Progenitor cell of endocrine pancreas (in vitro differentiated cells): ENCODE measurements at regions not wholly inside any gene's neighbourhood (a gene's known extent, or its start where the extent isn't known, plus 50 kb on each side); places are given as distances from the start of the nearest gene placed in this dataset.
"Not testable (repeated sequence)": the region's sequence is repeated elsewhere in the genome, so short reads cannot be mapped to it uniquely, and the experiment has no call there.

ENCODE experiments used
- DNase-seq: peaks from one replicate; pipeline ENCODE4 v3.0.0; 2021; ENCODE audit warnings: low spot score; ENCODE audit not compliant: unreplicated experiment
- H3K27ac Mint-ChIP-seq: 2 replicates; pipeline ENCODE4 v1.8.0; 2021; ENCODE audit warnings: mild to moderate bottlenecking, moderate library complexity, mixed read lengths
- H3K27me3 Mint-ChIP-seq: 2 replicates; pipeline ENCODE4 v1.8.0; 2021; ENCODE audit warnings: mixed read lengths
- H3K36me3 Mint-ChIP-seq: 2 replicates; pipeline ENCODE4 v1.8.0; 2022; ENCODE audit warnings: mixed read lengths; ENCODE audit not compliant: insufficient read depth
- H3K4me1 Mint-ChIP-seq: 2 replicates; pipeline ENCODE4 v1.8.0; 2021; ENCODE audit warnings: low read depth, mixed read lengths
- H3K4me3 Mint-ChIP-seq: 2 replicates; pipeline ENCODE4 v1.8.0; 2021; ENCODE audit warnings: low read depth, mild to moderate bottlenecking, moderate library complexity, mixed read lengths
- H3K9me3 Mint-ChIP-seq: 2 replicates; pipeline ENCODE4 v1.8.0; 2021; ENCODE audit warnings: low read depth, mixed read lengths
- TF ChIP-seq, protein P1 (sequence below): fragments of 200-600 bp; sonication (generic); IDR thresholded peaks from one replicate; pipeline ENCODE4 v1.5.0; 2021; ENCODE audit warnings: antibody characterized with exemption, mild to moderate bottlenecking; ENCODE audit not compliant: unreplicated experiment

DNA sequence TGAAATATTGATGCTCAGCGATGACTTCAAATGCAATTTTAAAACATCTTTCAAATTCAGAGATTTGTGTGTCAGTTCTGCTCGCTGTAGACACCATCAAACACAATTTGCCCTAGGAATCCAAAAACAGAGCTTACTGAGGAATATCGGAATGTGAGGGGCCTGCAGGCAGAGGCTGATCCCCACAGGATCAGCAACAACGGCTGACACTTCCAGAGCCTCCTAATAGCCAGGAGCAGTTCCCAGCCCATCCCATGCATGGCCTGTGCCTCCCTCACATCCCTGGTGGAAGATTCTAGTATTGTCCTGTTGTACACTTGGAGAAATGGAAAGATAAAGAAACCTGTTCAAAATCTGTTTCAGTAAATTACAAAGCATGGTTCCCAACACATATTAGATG lies 129.7 kb upstream of the VWC2 start:
- DNase-seq, result no peak

DNA sequence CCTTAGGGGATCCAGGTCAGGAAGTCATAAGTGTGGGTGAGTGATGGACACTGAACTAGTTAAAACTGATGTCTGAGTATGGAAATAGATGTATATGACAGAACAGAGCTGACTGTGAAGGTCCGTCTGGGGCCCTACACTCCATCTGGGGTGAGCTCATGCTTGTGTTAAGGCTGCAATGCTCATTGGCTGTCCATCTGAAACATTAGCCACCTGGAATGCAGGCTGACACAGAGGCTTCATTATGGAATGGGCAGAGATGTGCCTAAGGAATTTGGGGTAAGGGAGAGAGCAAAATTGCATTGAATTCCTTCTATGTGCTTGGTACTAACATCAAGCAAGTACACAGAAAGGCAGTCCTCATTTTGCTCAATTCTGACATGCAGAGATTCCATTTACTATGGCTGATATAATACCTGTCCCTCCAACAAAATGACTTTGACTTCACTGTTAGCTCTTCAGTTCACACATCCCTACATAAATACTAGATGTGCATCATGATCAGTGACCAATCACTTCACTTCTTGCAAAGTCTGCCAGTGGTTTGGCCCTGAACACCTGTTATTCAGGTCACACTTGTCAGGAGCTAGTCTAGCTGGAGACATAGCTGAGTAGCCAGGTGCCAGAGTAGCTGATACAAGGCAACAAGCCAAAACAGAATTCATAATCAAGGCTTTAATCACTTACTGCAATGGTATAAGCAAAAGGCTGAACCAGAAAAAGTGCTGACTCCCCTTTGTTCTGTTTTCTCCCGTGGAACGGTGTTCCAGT lies 128.9 kb upstream of the VWC2 start:
- no peak for DNase-seq
- H3K9me3 Mint-ChIP-seq, result no peaks in the 10 kb centered on the region
- TF ChIP-seq, protein P1, sequence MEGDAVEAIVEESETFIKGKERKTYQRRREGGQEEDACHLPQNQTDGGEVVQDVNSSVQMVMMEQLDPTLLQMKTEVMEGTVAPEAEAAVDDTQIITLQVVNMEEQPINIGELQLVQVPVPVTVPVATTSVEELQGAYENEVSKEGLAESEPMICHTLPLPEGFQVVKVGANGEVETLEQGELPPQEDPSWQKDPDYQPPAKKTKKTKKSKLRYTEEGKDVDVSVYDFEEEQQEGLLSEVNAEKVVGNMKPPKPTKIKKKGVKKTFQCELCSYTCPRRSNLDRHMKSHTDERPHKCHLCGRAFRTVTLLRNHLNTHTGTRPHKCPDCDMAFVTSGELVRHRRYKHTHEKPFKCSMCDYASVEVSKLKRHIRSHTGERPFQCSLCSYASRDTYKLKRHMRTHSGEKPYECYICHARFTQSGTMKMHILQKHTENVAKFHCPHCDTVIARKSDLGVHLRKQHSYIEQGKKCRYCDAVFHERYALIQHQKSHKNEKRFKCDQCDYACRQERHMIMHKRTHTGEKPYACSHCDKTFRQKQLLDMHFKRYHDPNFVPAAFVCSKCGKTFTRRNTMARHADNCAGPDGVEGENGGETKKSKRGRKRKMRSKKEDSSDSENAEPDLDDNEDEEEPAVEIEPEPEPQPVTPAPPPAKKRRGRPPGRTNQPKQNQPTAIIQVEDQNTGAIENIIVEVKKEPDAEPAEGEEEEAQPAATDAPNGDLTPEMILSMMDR, result no peak
- H3K36me3 Mint-ChIP-seq, result no peaks in the 10 kb centered on the region
- H3K27me3 Mint-ChIP-seq, result no peaks in the 10 kb centered on the region
- no peak overlapping the region for H3K4me3 Mint-ChIP-seq
- no peak overlapping the region for H3K27ac Mint-ChIP-seq
- H3K4me1 Mint-ChIP-seq, result no peaks in the 10 kb centered on the region

More for the DNA sequence above, 129.7 kb upstream of the VWC2 start:
- TF ChIP-seq, protein P1, result no peak
- Mint-ChIP-seq H3K27me3 (no peaks in the 10 kb centered on the region), H3K36me3 (no peaks in the 10 kb centered on the region), H3K9me3 (no peaks in the 10 kb centered on the region), H3K4me1 (no peaks in the 10 kb centered on the region), H3K27ac (no peak overlapping the region), H3K4me3 (no peak overlapping the region)

DNA sequence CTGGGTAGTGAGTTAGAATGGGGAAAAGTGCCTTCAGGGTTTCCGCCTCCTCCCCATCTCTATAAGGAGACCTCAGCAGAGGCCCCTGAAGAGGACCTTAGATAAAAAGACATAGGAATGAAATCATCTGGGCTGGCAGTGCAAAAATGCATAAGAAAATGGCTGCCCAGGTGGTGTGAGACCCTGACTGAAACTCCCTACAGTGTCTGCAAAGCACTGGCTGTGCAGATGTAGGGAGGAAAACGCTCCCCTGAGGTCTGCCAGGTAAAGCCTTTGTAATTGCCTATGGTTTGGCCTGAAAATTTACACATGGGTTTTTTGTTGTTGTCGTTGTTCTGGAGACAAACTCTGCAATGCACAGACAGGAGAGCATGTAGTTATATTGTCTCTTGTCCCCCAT lies 128.1 kb upstream of the VWC2 start:
- no peak overlapping the region for H3K4me3 Mint-ChIP-seq
- TF ChIP-seq, protein P1, result no peak

DNA sequence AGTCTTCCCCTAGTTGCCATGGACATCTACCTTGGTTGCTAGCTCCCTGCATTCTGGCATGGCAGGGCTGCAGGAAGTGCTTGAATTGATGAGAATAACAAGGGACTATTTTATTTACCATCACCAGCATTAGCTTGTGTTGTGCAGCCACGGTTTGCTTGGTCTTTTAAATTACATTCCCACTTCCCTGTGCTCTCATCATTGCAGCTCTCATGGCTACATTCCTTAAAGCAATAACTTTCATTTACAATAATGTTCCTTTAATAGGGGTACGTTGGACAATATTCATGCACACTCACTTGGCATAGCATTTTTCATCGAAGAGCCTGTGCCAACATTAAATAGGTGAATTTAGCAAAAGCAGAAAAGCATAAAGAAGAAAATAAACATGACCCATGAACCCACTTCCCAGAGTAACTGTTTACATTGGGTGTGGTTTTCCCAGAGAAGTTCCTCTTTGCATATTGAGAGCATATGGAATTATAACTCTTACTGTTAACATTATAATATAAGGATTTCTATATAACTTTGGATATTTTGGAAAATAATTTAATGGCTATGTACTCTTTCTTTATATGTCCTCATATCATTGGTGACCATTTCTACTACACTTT lies 113.2 kb upstream of the VWC2 start:
- no peaks in the 10 kb centered on the region for H3K27me3 Mint-ChIP-seq
- no peak overlapping the region for H3K4me3 Mint-ChIP-seq
- no peak for DNase-seq
- H3K27ac Mint-ChIP-seq, result no peak overlapping the region
- peaks cover 3% of the 10 kb centered on the region for H3K4me1 Mint-ChIP-seq
- TF ChIP-seq, protein P1, result no peak
- peaks cover 1% of the 10 kb centered on the region for H3K9me3 Mint-ChIP-seq
- no peaks in the 10 kb centered on the region for H3K36me3 Mint-ChIP-seq

More for the DNA sequence above, 128.1 kb upstream of the VWC2 start:
- H3K27me3 Mint-ChIP-seq, result no peaks in the 10 kb centered on the region
- no peaks in the 10 kb centered on the region for H3K36me3 Mint-ChIP-seq
- no peaks in the 10 kb centered on the region for H3K4me1 Mint-ChIP-seq
- H3K27ac Mint-ChIP-seq, result no peak overlapping the region
- H3K9me3 Mint-ChIP-seq, result peaks cover 2% of the 10 kb centered on the region
- no peak for DNase-seq

DNA sequence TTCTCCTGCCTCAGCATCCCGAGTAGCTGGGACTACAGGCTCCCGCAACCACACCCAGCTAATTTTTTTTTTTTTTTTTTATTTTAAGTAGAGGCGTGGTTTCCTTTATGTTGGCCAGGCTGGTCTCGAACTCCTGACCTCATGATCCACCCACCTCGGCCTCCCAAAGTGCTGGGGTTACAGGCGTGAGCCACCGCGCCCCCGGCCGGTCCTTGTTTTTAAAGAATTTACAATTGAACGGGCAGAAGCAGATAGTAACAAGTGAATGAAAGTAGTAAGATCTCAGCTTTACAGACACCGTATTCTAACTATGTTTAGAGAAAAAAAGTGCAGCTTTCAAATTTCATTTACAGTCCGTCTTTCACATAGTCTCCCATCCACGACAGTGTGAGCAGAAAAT lies 112.5 kb upstream of the VWC2 start:
- peaks cover 2% of the 10 kb centered on the region for H3K36me3 Mint-ChIP-seq

DNA sequence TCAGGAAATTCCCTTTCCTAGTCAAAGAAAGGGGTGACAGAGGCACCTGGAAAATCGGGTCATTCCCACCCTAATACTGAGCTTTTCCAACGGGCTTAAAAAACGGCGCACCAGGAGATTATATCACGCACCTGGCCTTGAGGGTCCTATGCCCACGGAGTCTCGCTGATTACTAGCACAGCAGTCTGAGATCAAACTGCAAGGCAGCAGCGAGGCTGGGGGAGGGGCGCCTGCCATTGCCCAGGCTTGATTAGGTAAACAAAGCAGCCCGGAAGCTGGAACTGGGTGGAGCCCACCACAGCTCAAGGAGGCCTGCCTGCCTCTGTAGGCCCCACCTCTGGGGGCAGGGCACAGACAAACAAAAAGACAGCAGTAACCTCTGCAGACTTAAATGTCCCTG lies 107.5 kb upstream of the VWC2 start:
- H3K4me1 Mint-ChIP-seq, DNase-seq, H3K27me3 Mint-ChIP-seq, H3K4me3 Mint-ChIP-seq, H3K36me3 Mint-ChIP-seq: not testable (repeated sequence)
- peak overlapping the region; percentile 37 for H3K27ac Mint-ChIP-seq
- H3K9me3 Mint-ChIP-seq, result peaks cover 15% of the 10 kb centered on the region

More for the DNA sequence above, 112.5 kb upstream of the VWC2 start:
- TF ChIP-seq, protein P1, result no peak
- Mint-ChIP-seq H3K4me1 (peaks cover 3% of the 10 kb centered on the region), H3K27ac (no peak overlapping the region), H3K27me3 (no peaks in the 10 kb centered on the region), H3K9me3 (peaks cover 6% of the 10 kb centered on the region), H3K4me3 (no peak overlapping the region)
- DNase-seq, result no peak
